ENCODE measurements at regions not wholly inside any gene's neighbourhood (a gene's known extent, or its start where the extent isn't known, plus 50 kb on each side); places are given as distances from the start of the nearest gene placed in this dataset.
A peak's percentile ranks its signal among the peaks of the same experiment; 100 is the strongest.
"Not testable (repeated sequence)": the region's sequence is repeated elsewhere in the genome, so short reads cannot be mapped to it uniquely, and the experiment has no call there.

- not testable (repeated sequence) for H3K4me3 Mint-ChIP-seq (ENCODE audit: low read depth); H3K27me3 Mint-ChIP-seq; H3K4me1 Mint-ChIP-seq (ENCODE audit: low read depth); DNase-seq (ENCODE audit: low spot score, unreplicated experiment); H3K27ac Mint-ChIP-seq; H3K9me3 Mint-ChIP-seq (ENCODE audit: low read depth); H3K36me3 Mint-ChIP-seq (ENCODE audit: insufficient read depth)
Measured at GRCh38 chr11:67940440-67940839, 63.5 kb downstream of the UNC93B1 start.

DNA sequence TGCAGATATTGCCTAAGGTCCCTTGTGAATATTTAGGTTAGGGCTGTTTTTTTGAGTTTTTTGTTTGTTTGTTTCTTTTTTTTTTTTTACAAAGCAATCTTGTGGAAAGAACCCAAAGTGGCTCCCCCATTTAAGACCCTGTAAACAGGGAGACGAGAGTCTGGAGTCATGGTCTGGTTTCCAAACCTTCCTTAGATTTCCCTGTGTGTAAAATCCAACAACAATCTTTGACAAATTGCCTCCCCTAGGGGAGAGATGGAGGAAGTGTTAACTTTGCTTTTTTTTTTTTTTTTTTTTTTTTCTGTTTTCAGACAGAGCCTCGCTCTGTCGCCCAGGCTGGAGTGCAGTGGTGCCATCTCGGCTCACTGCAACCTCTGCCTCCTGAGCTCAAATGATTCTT, 64.9 kb downstream of the UNC93B1 start:
- TF ChIP-seq CTCF (IDR thresholded peaks at IDR 0.05; ENCODE audit: unreplicated experiment): peak; percentile 32
- not testable (repeated sequence) for H3K27ac Mint-ChIP-seq; DNase-seq (ENCODE audit: low spot score, unreplicated experiment); H3K36me3 Mint-ChIP-seq (ENCODE audit: insufficient read depth); H3K4me1 Mint-ChIP-seq (ENCODE audit: low read depth); H3K9me3 Mint-ChIP-seq (ENCODE audit: low read depth); H3K4me3 Mint-ChIP-seq (ENCODE audit: low read depth); H3K27me3 Mint-ChIP-seq

DNA sequence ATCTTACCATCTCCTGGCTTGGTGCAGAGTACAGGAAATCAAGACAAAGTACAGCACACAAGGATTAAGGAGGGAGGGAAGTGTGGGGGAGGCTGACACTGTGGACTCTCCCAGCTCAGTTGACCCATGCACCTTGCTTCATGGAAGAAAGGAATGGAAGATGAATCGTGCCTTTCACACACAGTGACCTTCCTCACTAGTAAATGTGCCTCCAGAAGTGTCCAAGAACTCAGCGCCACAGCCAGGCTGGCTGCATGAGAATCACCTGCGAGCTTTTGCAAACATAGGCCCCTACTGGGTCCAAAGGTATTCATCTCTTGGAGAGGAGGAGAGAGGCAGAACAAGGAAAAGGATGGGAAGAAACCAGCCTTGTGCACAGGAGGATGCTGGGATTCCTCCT, 65.5 kb downstream of the UNC93B1 start:
- H3K4me1 Mint-ChIP-seq (ENCODE audit: low read depth); H3K27ac Mint-ChIP-seq; H3K9me3 Mint-ChIP-seq (ENCODE audit: low read depth); H3K36me3 Mint-ChIP-seq (ENCODE audit: insufficient read depth); DNase-seq (ENCODE audit: low spot score, unreplicated experiment); H3K4me3 Mint-ChIP-seq (ENCODE audit: low read depth): not testable (repeated sequence)
- peaks cover 12% of the 10 kb centered on the region for H3K27me3 Mint-ChIP-seq

DNA sequence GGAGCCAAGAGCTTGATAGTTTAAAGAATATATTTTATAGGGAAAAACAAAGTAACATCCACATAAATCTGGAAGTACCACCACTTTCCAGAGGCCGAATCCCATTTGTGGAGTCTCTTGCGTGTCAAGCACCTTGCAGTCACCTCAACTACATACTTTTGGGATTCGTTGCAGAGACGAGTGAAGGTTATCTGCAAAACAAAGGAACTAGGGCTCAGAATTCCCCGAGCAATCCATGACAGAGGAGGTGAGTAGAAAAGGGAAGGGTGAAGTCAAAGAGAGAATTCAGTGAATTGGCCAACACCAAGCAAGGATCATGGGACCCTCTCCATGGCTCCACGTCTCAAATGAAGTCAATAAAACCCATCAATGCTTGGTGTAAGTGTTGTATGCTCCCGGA, 80.3 kb downstream of the UNC93B1 start:
- H3K27me3 Mint-ChIP-seq: peaks cover 16% of the 10 kb centered on the region
- H3K9me3 Mint-ChIP-seq (ENCODE audit: low read depth); DNase-seq (ENCODE audit: low spot score, unreplicated experiment); H3K27ac Mint-ChIP-seq; H3K4me3 Mint-ChIP-seq (ENCODE audit: low read depth); H3K36me3 Mint-ChIP-seq (ENCODE audit: insufficient read depth); H3K4me1 Mint-ChIP-seq (ENCODE audit: low read depth): not testable (repeated sequence)

DNA sequence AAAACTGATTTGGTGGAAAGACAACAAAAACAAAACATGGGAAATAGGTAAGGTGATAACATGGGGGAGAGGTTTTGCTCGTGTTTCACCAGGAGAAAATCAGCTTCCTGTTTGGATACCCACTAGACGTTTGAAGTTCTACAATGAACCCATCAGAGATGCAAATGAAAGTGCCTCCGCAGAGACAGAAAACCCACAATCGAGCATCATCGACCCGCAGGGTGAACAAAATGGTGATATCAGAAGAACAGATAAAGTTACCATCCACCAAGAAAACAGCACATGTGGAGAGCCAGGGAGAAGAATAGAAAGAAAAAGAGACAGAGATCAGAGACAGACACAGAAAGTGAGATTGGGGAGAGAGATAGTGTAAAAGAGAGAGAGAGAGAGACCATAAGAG, 83.4 kb downstream of the UNC93B1 start:
- DNase-seq (ENCODE audit: low spot score, unreplicated experiment); H3K4me1 Mint-ChIP-seq (ENCODE audit: low read depth); H3K36me3 Mint-ChIP-seq (ENCODE audit: insufficient read depth): not testable (repeated sequence)

DNA sequence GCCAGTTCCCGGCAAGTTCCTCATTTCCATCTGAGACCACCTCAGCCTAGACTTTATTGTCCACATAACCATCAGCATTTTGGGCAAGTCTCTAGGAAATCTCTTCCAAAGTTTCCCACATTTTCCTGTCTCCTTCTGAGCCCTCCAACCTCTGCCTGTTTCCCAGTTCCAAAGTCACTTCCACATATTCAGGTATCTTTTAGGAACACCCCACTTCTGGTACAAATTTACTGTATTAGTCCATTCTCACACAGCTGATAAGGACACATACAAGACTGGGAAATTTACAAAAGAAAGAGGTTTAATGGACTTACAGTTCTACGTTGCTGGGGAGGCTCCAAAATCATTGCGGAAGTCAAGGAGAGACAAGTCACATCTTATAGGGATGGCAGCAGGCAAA, 91.7 kb downstream of the UNC93B1 start:
- H3K9me3 Mint-ChIP-seq (ENCODE audit: low read depth): peaks cover 21% of the 10 kb centered on the region
- not testable (repeated sequence) for H3K4me3 Mint-ChIP-seq (ENCODE audit: low read depth)

More for the DNA sequence above, 83.4 kb downstream of the UNC93B1 start:
- H3K4me3 Mint-ChIP-seq (ENCODE audit: low read depth); H3K27ac Mint-ChIP-seq; H3K9me3 Mint-ChIP-seq (ENCODE audit: low read depth): not testable (repeated sequence)
- H3K27me3 Mint-ChIP-seq: peaks cover 13% of the 10 kb centered on the region

GRCh38 chr11:67911211-67911610, 92.7 kb downstream of the UNC93B1 start:
- DNase-seq (ENCODE audit: low spot score, unreplicated experiment); H3K27ac Mint-ChIP-seq; H3K36me3 Mint-ChIP-seq (ENCODE audit: insufficient read depth); H3K4me3 Mint-ChIP-seq (ENCODE audit: low read depth); H3K4me1 Mint-ChIP-seq (ENCODE audit: low read depth); H3K27me3 Mint-ChIP-seq: not testable (repeated sequence)
- H3K9me3 Mint-ChIP-seq (ENCODE audit: low read depth): peaks cover 20% of the 10 kb centered on the region

More for the DNA sequence above, 91.7 kb downstream of the UNC93B1 start:
- H3K27me3 Mint-ChIP-seq; DNase-seq (ENCODE audit: low spot score, unreplicated experiment); H3K4me1 Mint-ChIP-seq (ENCODE audit: low read depth); H3K36me3 Mint-ChIP-seq (ENCODE audit: insufficient read depth); H3K27ac Mint-ChIP-seq: not testable (repeated sequence)

GRCh38 chr11:67910803-67911202, 93.1 kb downstream of the UNC93B1 start:
- not testable (repeated sequence) for H3K4me1 Mint-ChIP-seq (ENCODE audit: low read depth); DNase-seq (ENCODE audit: low spot score, unreplicated experiment); H3K36me3 Mint-ChIP-seq (ENCODE audit: insufficient read depth); H3K4me3 Mint-ChIP-seq (ENCODE audit: low read depth); H3K27me3 Mint-ChIP-seq
- peaks cover 16% of the 10 kb centered on the region for H3K9me3 Mint-ChIP-seq (ENCODE audit: low read depth)
- H3K27ac Mint-ChIP-seq: peak overlapping the region; percentile 71

DNA sequence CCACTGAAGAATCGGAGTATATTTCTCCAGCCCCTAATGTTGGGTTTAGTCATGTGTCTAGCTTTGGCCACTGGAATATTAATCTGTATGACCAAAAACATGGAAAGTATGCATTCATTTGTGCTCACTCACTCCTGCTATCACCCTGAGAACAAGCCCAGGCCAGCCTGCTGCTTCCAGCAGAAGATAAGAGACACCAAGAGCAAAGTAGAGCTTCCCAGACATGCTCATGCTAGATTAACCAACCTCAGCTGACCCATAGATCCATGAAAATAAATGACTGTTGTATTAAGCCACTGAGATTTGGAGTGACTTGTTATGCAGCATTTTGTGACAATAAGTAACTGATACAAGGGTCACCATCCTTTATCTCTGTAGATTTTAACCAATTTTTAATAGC, 96.9 kb downstream of the UNC93B1 start:
- not testable (repeated sequence) for H3K4me1 Mint-ChIP-seq (ENCODE audit: low read depth); H3K27ac Mint-ChIP-seq; H3K36me3 Mint-ChIP-seq (ENCODE audit: insufficient read depth); H3K27me3 Mint-ChIP-seq; H3K9me3 Mint-ChIP-seq (ENCODE audit: low read depth); H3K4me3 Mint-ChIP-seq (ENCODE audit: low read depth); DNase-seq (ENCODE audit: low spot score, unreplicated experiment)

- H3K27me3 Mint-ChIP-seq; DNase-seq (ENCODE audit: low spot score, unreplicated experiment); H3K36me3 Mint-ChIP-seq (ENCODE audit: insufficient read depth); H3K27ac Mint-ChIP-seq; H3K4me3 Mint-ChIP-seq (ENCODE audit: low read depth); H3K4me1 Mint-ChIP-seq (ENCODE audit: low read depth); H3K9me3 Mint-ChIP-seq (ENCODE audit: low read depth): not testable (repeated sequence)
Measured at GRCh38 chr11:67899462-67899861, 104.4 kb downstream of the UNC93B1 start.

DNA sequence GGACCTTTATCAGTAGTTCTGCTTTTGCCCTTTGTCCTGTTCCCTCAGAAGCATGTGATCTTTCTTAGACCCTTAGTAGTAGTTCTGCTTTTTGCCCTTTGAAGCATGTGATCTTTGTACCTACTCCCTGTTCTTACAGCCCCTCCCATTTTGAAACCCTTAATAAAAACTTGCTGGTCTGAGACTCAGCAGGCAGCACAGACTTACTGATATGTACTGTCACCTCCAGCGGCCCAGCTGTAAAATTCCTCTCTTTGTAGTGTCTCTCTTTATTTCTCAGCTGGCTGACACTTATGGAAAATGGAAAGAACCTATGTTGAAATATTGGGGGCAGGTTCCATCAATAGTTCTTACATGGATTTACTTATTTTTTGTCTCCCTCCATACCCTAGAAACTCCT, 110.4 kb downstream of the UNC93B1 start:
- not testable (repeated sequence) for H3K27ac Mint-ChIP-seq; H3K27me3 Mint-ChIP-seq; H3K9me3 Mint-ChIP-seq (ENCODE audit: low read depth); H3K36me3 Mint-ChIP-seq (ENCODE audit: insufficient read depth); DNase-seq (ENCODE audit: low spot score, unreplicated experiment); H3K4me1 Mint-ChIP-seq (ENCODE audit: low read depth); H3K4me3 Mint-ChIP-seq (ENCODE audit: low read depth)

DNA sequence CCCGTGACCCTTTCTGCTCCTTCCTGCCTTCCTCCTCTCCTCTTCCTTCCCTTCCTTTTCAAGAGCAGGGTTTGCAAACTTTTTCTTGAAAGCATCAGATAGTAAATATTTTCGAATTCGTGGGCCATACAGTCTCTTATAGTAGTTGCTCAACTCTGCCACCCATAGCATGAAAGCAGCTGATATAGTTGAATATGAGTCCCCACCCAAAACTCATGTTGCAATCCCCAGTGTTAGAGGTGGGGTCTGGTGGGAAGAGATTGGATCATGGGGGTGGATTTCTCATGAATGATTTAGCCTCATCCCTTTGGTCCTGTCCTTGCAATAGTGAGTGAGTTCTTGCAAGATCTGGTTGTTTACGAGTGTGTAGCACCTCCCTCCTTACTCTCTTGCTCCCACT, 114.3 kb downstream of the UNC93B1 start:
- DNase-seq (ENCODE audit: low spot score, unreplicated experiment); H3K4me3 Mint-ChIP-seq (ENCODE audit: low read depth); H3K36me3 Mint-ChIP-seq (ENCODE audit: insufficient read depth); H3K9me3 Mint-ChIP-seq (ENCODE audit: low read depth); H3K27me3 Mint-ChIP-seq: not testable (repeated sequence)
- peaks cover 32% of the 10 kb centered on the region for H3K4me1 Mint-ChIP-seq (ENCODE audit: low read depth)
- H3K27ac Mint-ChIP-seq: peak overlapping the region; percentile 37

- not testable (repeated sequence) for H3K4me3 Mint-ChIP-seq (ENCODE audit: low read depth); H3K9me3 Mint-ChIP-seq (ENCODE audit: low read depth); H3K36me3 Mint-ChIP-seq (ENCODE audit: insufficient read depth); H3K27me3 Mint-ChIP-seq; H3K27ac Mint-ChIP-seq; DNase-seq (ENCODE audit: low spot score, unreplicated experiment)
- H3K4me1 Mint-ChIP-seq (ENCODE audit: low read depth): peaks cover 46% of the 10 kb centered on the region
Measured at GRCh38 chr11:67888056-67888455, 115.8 kb downstream of the UNC93B1 start.
